ENCODE measurements at regions not wholly inside any gene's neighbourhood (a gene's known extent, or its start where the extent isn't known, plus 50 kb on each side); places are given as distances from the start of the nearest gene placed in this dataset.

DNA sequence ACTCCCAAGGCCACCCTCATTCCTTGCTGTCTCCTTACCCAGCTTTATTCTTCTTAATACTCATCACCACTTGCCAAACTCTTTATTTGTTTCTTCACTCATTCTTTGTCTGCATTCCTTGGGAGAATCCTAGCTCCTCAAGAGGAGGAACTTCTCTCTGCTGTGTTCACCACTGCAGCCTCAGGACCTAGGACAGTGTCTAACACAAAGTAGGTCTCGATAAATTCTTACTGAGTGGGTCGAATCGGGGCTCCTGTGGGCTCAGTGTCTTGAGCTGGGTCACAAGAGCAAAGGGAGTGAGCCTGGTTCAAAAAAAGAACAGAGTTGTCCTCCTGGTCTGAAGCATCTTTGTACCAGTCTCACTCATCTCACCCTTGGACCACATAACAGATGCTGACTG, 224.1 kb upstream of the TMEM132C start:
- no peaks in the 10 kb centered on the region for H3K4me1 ChIP-seq
- no peak for DNase-seq (ENCODE audit: low spot score in 2 of 2)
- no peak overlapping the region for H3K4me3 ChIP-seq
- in situ Hi-C loops (cut with MboI; ENCODE audit: low sequenced_read_pairs): no loop called here
- H3K36me3 ChIP-seq (replicated peaks): no peaks in the 10 kb centered on the region
- no peaks in the 10 kb centered on the region for H3K9me3 ChIP-seq
- H3K27me3 ChIP-seq (ENCODE audit: low read depth): no peaks in the 10 kb centered on the region

GRCh38 chr12:128043317-128043716, 223.7 kb upstream of the TMEM132C start:
- H3K36me3 ChIP-seq (replicated peaks): no peaks in the 10 kb centered on the region
- no peak overlapping the region for H3K4me3 ChIP-seq
- no peaks in the 10 kb centered on the region for H3K27me3 ChIP-seq (ENCODE audit: low read depth)
- no peaks in the 10 kb centered on the region for H3K4me1 ChIP-seq
- in situ Hi-C loops (cut with MboI; ENCODE audit: low sequenced_read_pairs): no loop called here
- H3K9me3 ChIP-seq: no peaks in the 10 kb centered on the region
- no peak for DNase-seq (ENCODE audit: low spot score in 2 of 2)

- Histone ChIP-seq H3K4me3 (no peak overlapping the region), H3K36me3 (replicated peaks) (no peaks in the 10 kb centered on the region), H3K4me1 (no peaks in the 10 kb centered on the region), H3K9me3 (no peaks in the 10 kb centered on the region), H3K27me3 (ENCODE audit: low read depth) (no peaks in the 10 kb centered on the region)
- DNase-seq (ENCODE audit: low spot score in 2 of 2): no peak
- in situ Hi-C loops (cut with MboI; ENCODE audit: low sequenced_read_pairs): no loop called here
Measured at GRCh38 chr12:128047266-128048060, 219.5 kb upstream of the TMEM132C start.

- in situ Hi-C loops (cut with MboI; ENCODE audit: low sequenced_read_pairs): no loop called here
- no peaks in the 10 kb centered on the region for H3K36me3 ChIP-seq (replicated peaks)
- DNase-seq (ENCODE audit: low spot score in 2 of 2): no peak
Measured at GRCh38 chr12:128052331-128052730, 214.6 kb upstream of the TMEM132C start.

DNA sequence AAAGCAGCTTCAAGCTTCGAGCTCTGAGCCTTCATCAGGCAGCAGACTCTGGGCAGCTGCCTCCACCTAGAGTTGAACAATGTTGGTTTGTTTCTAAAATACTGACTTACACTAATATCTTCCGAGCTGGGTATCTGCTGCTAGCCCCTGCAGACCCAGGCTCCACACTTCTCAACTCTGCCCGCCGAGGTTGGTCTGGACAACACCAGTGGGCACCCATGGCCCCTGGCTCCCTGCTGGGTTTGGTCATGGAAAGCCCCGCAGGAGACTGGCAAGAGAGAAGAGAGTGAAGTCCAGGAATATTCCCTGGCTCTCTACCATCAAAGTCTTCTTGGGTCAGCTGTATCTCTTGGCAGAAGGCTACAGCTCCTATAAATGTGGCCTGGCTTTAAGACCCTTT, 214.2 kb upstream of the TMEM132C start:
- in situ Hi-C loops (cut with MboI; ENCODE audit: low sequenced_read_pairs): no loop called here
- Histone ChIP-seq H3K4me1 (no peaks in the 10 kb centered on the region), H3K9me3 (no peaks in the 10 kb centered on the region), H3K27me3 (ENCODE audit: low read depth) (no peaks in the 10 kb centered on the region), H3K36me3 (replicated peaks) (no peaks in the 10 kb centered on the region), H3K4me3 (no peak overlapping the region)
- no peak for DNase-seq (ENCODE audit: low spot score in 2 of 2)

More at GRCh38 chr12:128052331-128052730, 214.6 kb upstream of the TMEM132C start:
- Histone ChIP-seq H3K4me3 (no peak overlapping the region), H3K4me1 (no peaks in the 10 kb centered on the region), H3K9me3 (no peaks in the 10 kb centered on the region), H3K27me3 (ENCODE audit: low read depth) (no peaks in the 10 kb centered on the region)

DNA sequence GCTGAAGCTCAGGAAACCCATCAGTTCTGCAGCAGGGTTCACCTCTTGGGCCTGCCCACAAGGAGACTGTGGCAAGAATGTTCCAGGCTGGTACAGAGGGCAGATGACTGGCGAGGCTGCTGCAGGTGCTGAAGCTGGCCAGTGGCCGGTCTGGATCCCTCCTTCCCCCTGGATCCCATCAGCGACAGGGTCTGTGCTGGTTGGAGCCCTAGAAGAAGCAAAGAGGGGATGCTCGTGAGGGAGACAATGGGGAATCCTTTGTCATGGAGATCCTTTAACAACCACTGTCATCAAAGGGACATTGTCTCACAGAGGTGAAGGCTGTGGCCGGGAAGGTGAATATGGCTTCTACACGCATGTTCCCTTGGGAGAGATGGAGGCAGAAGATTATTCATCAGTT, 211.4 kb upstream of the TMEM132C start:
- in situ Hi-C loops (cut with MboI; ENCODE audit: low sequenced_read_pairs): no loop called here
- H3K36me3 ChIP-seq (replicated peaks): no peaks in the 10 kb centered on the region
- H3K4me3 ChIP-seq: no peak overlapping the region
- no peaks in the 10 kb centered on the region for H3K27me3 ChIP-seq (ENCODE audit: low read depth)
- no peaks in the 10 kb centered on the region for H3K9me3 ChIP-seq
- DNase-seq (ENCODE audit: low spot score in 2 of 2): no peak
- H3K4me1 ChIP-seq: no peaks in the 10 kb centered on the region

GRCh38 chr12:128056136-128056801, 210.7 kb upstream of the TMEM132C start:
- Histone ChIP-seq H3K9me3 (no peaks in the 10 kb centered on the region; the same call in 1 of the 2 replicates), H3K4me1 (no peaks in the 10 kb centered on the region), H3K36me3 (replicated peaks) (no peaks in the 10 kb centered on the region), H3K4me3 (no peak overlapping the region), H3K27me3 (ENCODE audit: low read depth) (no peaks in the 10 kb centered on the region)
- in situ Hi-C loops (cut with MboI; ENCODE audit: low sequenced_read_pairs): no loop called here
- no peak for DNase-seq (ENCODE audit: low spot score in 2 of 2)

DNA sequence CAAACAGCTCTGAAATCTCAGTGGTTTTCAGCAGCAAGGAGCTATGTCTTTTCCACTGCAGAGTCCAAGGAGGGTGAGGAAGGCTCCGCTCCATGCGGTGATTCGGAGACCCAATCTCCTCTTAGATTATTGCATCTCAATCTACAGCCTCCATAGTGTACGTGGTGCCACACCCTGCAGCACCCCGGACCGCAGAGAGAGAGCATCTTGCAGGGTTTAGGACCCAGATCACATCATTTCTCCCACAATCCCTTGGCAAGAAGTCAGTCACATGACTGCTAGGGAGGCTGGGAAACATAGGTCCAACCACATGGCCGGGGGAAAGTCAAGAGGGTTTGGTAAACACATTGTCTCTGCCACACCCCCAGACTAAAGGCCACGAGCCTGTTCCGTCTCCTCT, 209.4 kb upstream of the TMEM132C start:
- in situ Hi-C loops (cut with MboI; ENCODE audit: low sequenced_read_pairs): no loop called here
- H3K4me3 ChIP-seq: no peak overlapping the region
- DNase-seq (ENCODE audit: low spot score in 2 of 2): no peak
- H3K9me3 ChIP-seq: no peaks in the 10 kb centered on the region; the same call in 1 of the 2 replicates
- H3K4me1 ChIP-seq: no peaks in the 10 kb centered on the region
- H3K27me3 ChIP-seq (ENCODE audit: low read depth): no peaks in the 10 kb centered on the region
- H3K36me3 ChIP-seq (replicated peaks): no peaks in the 10 kb centered on the region

- no peak for DNase-seq (ENCODE audit: low spot score in 2 of 2)
- Histone ChIP-seq H3K4me1 (no peaks in the 10 kb centered on the region), H3K4me3 (no peak overlapping the region), H3K36me3 (replicated peaks) (no peaks in the 10 kb centered on the region), H3K9me3 (no peaks in the 10 kb centered on the region; the same call in 1 of the 2 replicates), H3K27me3 (ENCODE audit: low read depth) (no peaks in the 10 kb centered on the region)
- in situ Hi-C loops (cut with MboI; ENCODE audit: low sequenced_read_pairs): no loop called here
Measured at GRCh38 chr12:128059621-128060370, 207.2 kb upstream of the TMEM132C start.

DNA sequence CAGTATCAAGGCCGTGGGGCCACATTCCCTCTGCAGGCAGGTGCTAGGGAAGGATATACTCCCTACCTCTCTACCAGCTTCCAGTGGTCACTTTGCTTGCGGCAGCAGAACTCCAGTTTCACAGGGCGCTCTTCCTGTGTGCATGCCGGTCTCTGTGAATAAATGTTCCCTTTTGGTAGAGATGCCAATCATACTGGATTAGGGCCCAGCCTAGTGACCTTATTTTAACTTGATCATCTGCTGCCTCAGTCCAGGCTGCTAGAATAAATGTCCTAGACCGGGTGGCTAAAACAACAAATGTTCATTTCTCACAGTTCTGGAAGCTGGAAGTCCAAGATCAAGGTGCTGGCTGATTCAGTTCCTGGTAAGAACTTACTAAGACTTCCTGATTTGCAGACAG, 198.8 kb upstream of the TMEM132C start:
- no peaks in the 10 kb centered on the region for H3K9me3 ChIP-seq
- DNase-seq (ENCODE audit: low spot score in 2 of 2): no peak
- no peaks in the 10 kb centered on the region for H3K36me3 ChIP-seq (replicated peaks)
- H3K4me3 ChIP-seq: no peak overlapping the region
- in situ Hi-C loops (cut with MboI; ENCODE audit: low sequenced_read_pairs): no loop called here
- no peaks in the 10 kb centered on the region for H3K27me3 ChIP-seq (ENCODE audit: low read depth)
- no peaks in the 10 kb centered on the region for H3K4me1 ChIP-seq

DNA sequence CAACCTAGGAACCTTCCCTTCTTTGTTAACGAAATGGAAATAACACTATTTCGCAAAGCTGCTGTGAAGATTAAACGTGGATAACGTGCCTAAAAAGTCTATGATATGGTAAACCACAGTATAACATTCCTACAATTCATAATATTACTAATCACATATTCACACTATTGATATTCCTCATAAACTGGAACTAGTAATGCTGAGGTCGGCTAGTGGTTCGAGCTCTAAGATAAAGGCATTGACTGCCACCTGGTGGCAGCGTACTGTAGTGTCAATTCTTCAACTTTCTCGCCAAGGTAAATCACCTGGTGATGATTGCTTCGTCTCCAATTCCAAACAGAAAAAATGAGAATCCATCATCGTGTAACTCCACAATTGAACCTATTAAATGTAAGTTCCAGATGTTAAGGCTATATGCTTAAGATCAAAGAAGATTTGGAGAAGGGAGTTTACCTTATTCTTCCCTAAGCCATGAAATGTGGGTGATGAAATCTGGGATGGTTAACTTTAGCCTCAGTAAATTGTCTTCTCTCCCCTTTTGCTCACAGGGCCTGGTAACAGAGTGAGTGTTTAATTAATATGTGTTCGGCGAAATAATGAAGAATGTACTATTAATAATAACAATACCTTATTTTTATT, 197.5 kb upstream of the TMEM132C start:
- H3K4me3 ChIP-seq: no peak overlapping the region
- in situ Hi-C loops (cut with MboI; ENCODE audit: low sequenced_read_pairs): no loop called here
- H3K27me3 ChIP-seq (ENCODE audit: low read depth): no peaks in the 10 kb centered on the region
- no peaks in the 10 kb centered on the region for H3K9me3 ChIP-seq
- H3K36me3 ChIP-seq (replicated peaks): no peaks in the 10 kb centered on the region
- no peaks in the 10 kb centered on the region for H3K4me1 ChIP-seq
- DNase-seq (ENCODE audit: low spot score in 2 of 2): peak; percentile 8 to 34

- no peaks in the 10 kb centered on the region for H3K4me1 ChIP-seq
- in situ Hi-C loops (cut with MboI; ENCODE audit: low sequenced_read_pairs): no loop called here
- H3K36me3 ChIP-seq (replicated peaks): no peaks in the 10 kb centered on the region
- H3K4me3 ChIP-seq: no peak overlapping the region
- no peak for DNase-seq (ENCODE audit: low spot score in 2 of 2)
- no peaks in the 10 kb centered on the region for H3K9me3 ChIP-seq
- no peaks in the 10 kb centered on the region for H3K27me3 ChIP-seq (ENCODE audit: low read depth)
Measured at GRCh38 chr12:128073937-128074336, 193.0 kb upstream of the TMEM132C start.

DNA sequence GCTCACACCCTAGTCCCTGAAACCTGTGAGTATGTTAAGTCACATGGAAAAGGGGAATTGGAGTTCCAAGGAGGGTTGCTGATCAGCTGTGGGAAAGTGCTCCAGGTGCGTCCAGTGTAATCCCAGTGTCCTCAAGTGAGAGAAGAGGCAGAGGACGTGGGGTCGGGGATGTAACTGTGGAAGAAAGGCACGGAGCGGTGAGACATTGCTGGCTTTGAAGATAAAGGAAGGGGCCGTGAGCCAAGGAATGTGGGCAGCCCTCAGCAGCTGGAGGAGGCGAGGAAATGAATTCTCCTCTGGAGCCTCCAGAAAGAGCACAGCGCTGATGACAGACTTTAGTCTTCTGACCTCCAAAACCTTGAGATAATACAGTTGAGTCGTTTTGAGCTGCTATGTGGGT, 191.6 kb upstream of the TMEM132C start:
- no peaks in the 10 kb centered on the region for H3K4me1 ChIP-seq
- in situ Hi-C loops (cut with MboI; ENCODE audit: low sequenced_read_pairs): no loop called here
- no peak for DNase-seq (ENCODE audit: low spot score in 2 of 2)
- H3K27me3 ChIP-seq (ENCODE audit: low read depth): no peaks in the 10 kb centered on the region
- no peak overlapping the region for H3K4me3 ChIP-seq
- H3K9me3 ChIP-seq: no peaks in the 10 kb centered on the region
- H3K36me3 ChIP-seq (replicated peaks): no peaks in the 10 kb centered on the region

All from HAP-1 (cell line).